ENCODE measurements at regions not wholly inside any gene's neighbourhood (a gene's known extent, or its start where the extent isn't known, plus 50 kb on each side); places are given as distances from the start of the nearest gene placed in this dataset.

GRCh38 chr13:53201454-53202225, 173.0 kb downstream of the OLFM4 start:
- Histone ChIP-seq H3K9me3 (ENCODE audit: control insufficient read depth, insufficient read depth, low read length) (no peaks in the 10 kb centered on the region), H3K36me3 (ENCODE audit: insufficient read depth, low read length) (no peaks in the 10 kb centered on the region), H3K9ac (ENCODE audit: low read depth, low read length) (peak overlapping the region; percentile 36; the same call in 1 of the 2 replicates), H3K4me1 (ENCODE audit: insufficient read depth, low read length) (no peaks in the 10 kb centered on the region)

- no peaks in the 10 kb centered on the region for H3K36me3 ChIP-seq (ENCODE audit: insufficient read depth, low read length)
- H3K4me1 ChIP-seq (ENCODE audit: insufficient read depth, low read length) = no peaks in the 10 kb centered on the region
- no peaks in the 10 kb centered on the region for H3K9me3 ChIP-seq (ENCODE audit: control insufficient read depth, insufficient read depth, low read length)
- H3K9ac ChIP-seq (ENCODE audit: low read depth, low read length) = no peak overlapping the region
Measured at GRCh38 chr13:53204598-53204997, 176.0 kb downstream of the OLFM4 start.

- Histone ChIP-seq H3K9ac (ENCODE audit: low read depth, low read length) (no peak overlapping the region), H3K36me3 (ENCODE audit: insufficient read depth, low read length) (no peaks in the 10 kb centered on the region), H3K9me3 (ENCODE audit: control insufficient read depth, insufficient read depth, low read length) (no peaks in the 10 kb centered on the region), H3K4me1 (ENCODE audit: insufficient read depth, low read length) (no peaks in the 10 kb centered on the region)
Measured at GRCh38 chr13:53206455-53206854, 177.8 kb downstream of the OLFM4 start.

- H3K36me3 ChIP-seq (ENCODE audit: insufficient read depth, low read length) = no peaks in the 10 kb centered on the region
- H3K9ac ChIP-seq (ENCODE audit: low read depth, low read length) = no peak overlapping the region
- H3K9me3 ChIP-seq (ENCODE audit: control insufficient read depth, insufficient read depth, low read length) = no peaks in the 10 kb centered on the region
- no peaks in the 10 kb centered on the region for H3K4me1 ChIP-seq (ENCODE audit: insufficient read depth, low read length)
Measured at GRCh38 chr13:53207556-53207955, 178.9 kb downstream of the OLFM4 start.

- Histone ChIP-seq H3K36me3 (ENCODE audit: insufficient read depth, low read length) (no peaks in the 10 kb centered on the region), H3K9me3 (ENCODE audit: control insufficient read depth, insufficient read depth, low read length) (no peaks in the 10 kb centered on the region)
Measured at GRCh38 chr13:53214433-53214832, 185.8 kb downstream of the OLFM4 start.

GRCh38 chr13:53215563-53215962, 186.9 kb downstream of the OLFM4 start:
- no peaks in the 10 kb centered on the region for H3K36me3 ChIP-seq (ENCODE audit: insufficient read depth, low read length)
- H3K9ac ChIP-seq (ENCODE audit: low read depth, low read length) = no peak overlapping the region
- no peaks in the 10 kb centered on the region for H3K9me3 ChIP-seq (ENCODE audit: control insufficient read depth, insufficient read depth, low read length)
- H3K4me1 ChIP-seq (ENCODE audit: insufficient read depth, low read length) = no peaks in the 10 kb centered on the region

More at GRCh38 chr13:53214433-53214832, 185.8 kb downstream of the OLFM4 start:
- Histone ChIP-seq H3K9ac (ENCODE audit: low read depth, low read length) (no peak overlapping the region), H3K4me1 (ENCODE audit: insufficient read depth, low read length) (no peaks in the 10 kb centered on the region)

GRCh38 chr13:53216773-53217172, 188.2 kb downstream of the OLFM4 start:
- H3K36me3 ChIP-seq (ENCODE audit: insufficient read depth, low read length) = no peaks in the 10 kb centered on the region
- no peaks in the 10 kb centered on the region for H3K4me1 ChIP-seq (ENCODE audit: insufficient read depth, low read length)
- no peaks in the 10 kb centered on the region for H3K9me3 ChIP-seq (ENCODE audit: control insufficient read depth, insufficient read depth, low read length)
- H3K9ac ChIP-seq (ENCODE audit: low read depth, low read length) = no peak overlapping the region

- no peaks in the 10 kb centered on the region for H3K36me3 ChIP-seq (ENCODE audit: insufficient read depth, low read length)
- no peaks in the 10 kb centered on the region for H3K4me1 ChIP-seq (ENCODE audit: insufficient read depth, low read length)
- H3K9ac ChIP-seq (ENCODE audit: low read depth, low read length) = no peak overlapping the region
- H3K9me3 ChIP-seq (ENCODE audit: control insufficient read depth, insufficient read depth, low read length) = no peaks in the 10 kb centered on the region
Measured at GRCh38 chr13:53217194-53217593, 188.6 kb downstream of the OLFM4 start.

- Histone ChIP-seq H3K9ac (ENCODE audit: low read depth, low read length) (no peak overlapping the region), H3K36me3 (ENCODE audit: insufficient read depth, low read length) (no peaks in the 10 kb centered on the region), H3K4me1 (ENCODE audit: insufficient read depth, low read length) (no peaks in the 10 kb centered on the region), H3K9me3 (ENCODE audit: control insufficient read depth, insufficient read depth, low read length) (0 out of 2 replicates have a peak, but pooled peaks cover 4% of the 10 kb centered on the region)
Measured at GRCh38 chr13:53220038-53220437, 191.4 kb downstream of the OLFM4 start.

- Histone ChIP-seq H3K36me3 (ENCODE audit: insufficient read depth, low read length) (no peaks in the 10 kb centered on the region), H3K9me3 (ENCODE audit: control insufficient read depth, insufficient read depth, low read length) (no peaks in the 10 kb centered on the region), H3K9ac (ENCODE audit: low read depth, low read length) (no peak overlapping the region), H3K4me1 (ENCODE audit: insufficient read depth, low read length) (no peaks in the 10 kb centered on the region; the same call in 1 of the 2 replicates)
Measured at GRCh38 chr13:53237696-53238095, 209.1 kb downstream of the OLFM4 start.

GRCh38 chr13:53238261-53238660, 209.6 kb downstream of the OLFM4 start:
- H3K9me3 ChIP-seq (ENCODE audit: control insufficient read depth, insufficient read depth, low read length) = no peaks in the 10 kb centered on the region
- no peak overlapping the region for H3K9ac ChIP-seq (ENCODE audit: low read depth, low read length)
- H3K4me1 ChIP-seq (ENCODE audit: insufficient read depth, low read length) = no peaks in the 10 kb centered on the region; the same call in 1 of the 2 replicates
- no peaks in the 10 kb centered on the region for H3K36me3 ChIP-seq (ENCODE audit: insufficient read depth, low read length)

- Histone ChIP-seq H3K9ac (ENCODE audit: low read depth, low read length) (no peak overlapping the region), H3K9me3 (ENCODE audit: control insufficient read depth, insufficient read depth, low read length) (no peaks in the 10 kb centered on the region), H3K4me1 (ENCODE audit: insufficient read depth, low read length) (no peaks in the 10 kb centered on the region; the same call in 1 of the 2 replicates), H3K36me3 (ENCODE audit: insufficient read depth, low read length) (no peaks in the 10 kb centered on the region)
Measured at GRCh38 chr13:53240401-53241025, 211.9 kb downstream of the OLFM4 start.

GRCh38 chr13:53241891-53242348, 213.3 kb downstream of the OLFM4 start:
- Histone ChIP-seq H3K4me1 (ENCODE audit: insufficient read depth, low read length) (no peaks in the 10 kb centered on the region; the same call in 1 of the 2 replicates), H3K9ac (ENCODE audit: low read depth, low read length) (no peak overlapping the region), H3K9me3 (ENCODE audit: control insufficient read depth, insufficient read depth, low read length) (no peaks in the 10 kb centered on the region), H3K36me3 (ENCODE audit: insufficient read depth, low read length) (no peaks in the 10 kb centered on the region)

GRCh38 chr13:53249236-53249635, 220.6 kb downstream of the OLFM4 start:
- H3K36me3 ChIP-seq (ENCODE audit: insufficient read depth, low read length) = no peaks in the 10 kb centered on the region
- H3K4me1 ChIP-seq (ENCODE audit: insufficient read depth, low read length) = no peaks in the 10 kb centered on the region
- H3K9ac ChIP-seq (ENCODE audit: low read depth, low read length) = no peak overlapping the region
- no peaks in the 10 kb centered on the region for H3K9me3 ChIP-seq (ENCODE audit: control insufficient read depth, insufficient read depth, low read length)
